GM19438 (cell line): ENCODE measurements at regions not wholly inside any gene's neighbourhood (a gene's known extent, or its start where the extent isn't known, plus 50 kb on each side); places are given as distances from the start of the nearest gene placed in this dataset.
"Not testable (repeated sequence)": the region's sequence is repeated elsewhere in the genome, so short reads cannot be mapped to it uniquely, and the experiment has no call there.

ENCODE experiments used
- ATAC-seq: cut with Tn5 transposase; IDR thresholded peaks from one replicate; pipeline ENCODE4 v1.9.1; 2021; ENCODE audit warnings: low read depth; ENCODE audit not compliant: unreplicated experiment

- no peak for ATAC-seq
These were observed 405.6 kb upstream of the API5 start for GRCh38 chr11:42906226-42906625.

DNA sequence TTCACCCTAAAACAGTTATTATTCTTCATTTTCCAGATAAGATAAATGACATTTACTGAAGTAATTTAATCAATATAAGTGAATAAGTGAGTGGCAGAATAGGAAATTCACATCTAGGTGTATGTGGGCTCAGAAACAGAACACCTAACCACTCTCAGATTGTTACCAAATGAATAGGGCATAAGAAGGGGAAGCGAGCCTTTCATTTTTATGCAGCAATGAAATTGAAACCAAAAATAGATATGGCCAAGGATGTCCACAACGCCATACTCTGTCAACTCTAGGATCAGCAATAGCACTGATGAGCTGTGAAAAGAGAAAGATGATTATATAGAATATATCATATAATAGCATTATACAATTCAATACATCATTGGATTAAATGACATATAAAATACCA is 398.1 kb upstream of the API5 start:
- no peak for ATAC-seq

DNA sequence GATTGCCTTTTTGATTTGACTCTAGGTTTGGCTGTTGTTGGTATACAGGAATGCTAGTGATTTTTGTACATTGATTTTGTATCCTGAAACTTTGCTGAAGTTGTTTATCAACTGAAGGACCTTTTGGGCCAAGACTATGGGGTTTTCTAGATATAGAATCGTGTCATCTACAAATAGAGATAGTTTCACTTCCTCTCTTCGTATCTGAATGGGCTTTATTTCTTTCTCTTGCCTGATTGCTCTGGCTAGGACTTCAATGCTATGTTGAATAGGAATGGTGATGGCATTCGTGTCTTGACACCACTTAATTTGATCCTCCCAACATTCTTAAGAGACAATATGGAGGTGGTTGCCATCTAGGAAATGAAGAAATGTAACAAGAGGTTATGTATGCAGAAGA is 388.1 kb upstream of the API5 start:
- ATAC-seq: no peak

DNA sequence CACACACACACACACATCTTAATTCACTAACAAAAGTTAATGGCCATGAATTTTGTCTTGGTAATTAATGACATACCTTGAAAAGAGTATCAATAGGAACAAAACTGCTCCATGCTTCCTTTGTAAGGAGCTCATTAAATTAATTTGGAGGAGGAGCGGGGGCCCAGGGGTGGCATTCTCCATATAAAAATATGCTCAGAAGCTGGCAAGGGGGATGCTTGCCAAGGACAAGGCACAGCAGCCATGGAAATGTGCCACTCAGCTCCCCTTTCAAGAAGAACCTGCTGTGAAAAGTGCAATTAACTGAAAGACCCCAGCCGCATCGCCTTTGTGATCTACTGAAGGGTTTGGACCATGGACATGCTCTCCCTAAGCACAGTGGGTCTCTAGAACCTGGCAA is 385.9 kb upstream of the API5 start:
- no peak for ATAC-seq

DNA sequence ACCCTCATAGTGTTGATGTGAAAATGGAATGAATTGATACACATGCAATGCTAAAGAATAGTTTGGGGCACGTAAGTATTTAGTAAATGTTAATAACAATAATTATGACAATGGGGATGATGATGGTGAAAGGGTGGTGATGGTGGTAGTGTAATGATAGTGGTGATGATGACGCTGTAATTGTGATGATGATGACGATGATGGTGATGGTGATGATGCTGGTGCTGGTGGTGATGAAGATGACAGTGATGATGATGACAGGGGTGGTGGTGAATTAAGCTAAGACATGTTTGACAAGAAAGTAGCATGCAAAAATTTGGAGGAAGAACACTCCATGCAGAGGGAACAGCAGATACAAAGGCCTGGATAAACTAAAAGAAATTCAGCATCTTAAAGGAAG is 364.4 kb upstream of the API5 start:
- ATAC-seq: no peak

DNA sequence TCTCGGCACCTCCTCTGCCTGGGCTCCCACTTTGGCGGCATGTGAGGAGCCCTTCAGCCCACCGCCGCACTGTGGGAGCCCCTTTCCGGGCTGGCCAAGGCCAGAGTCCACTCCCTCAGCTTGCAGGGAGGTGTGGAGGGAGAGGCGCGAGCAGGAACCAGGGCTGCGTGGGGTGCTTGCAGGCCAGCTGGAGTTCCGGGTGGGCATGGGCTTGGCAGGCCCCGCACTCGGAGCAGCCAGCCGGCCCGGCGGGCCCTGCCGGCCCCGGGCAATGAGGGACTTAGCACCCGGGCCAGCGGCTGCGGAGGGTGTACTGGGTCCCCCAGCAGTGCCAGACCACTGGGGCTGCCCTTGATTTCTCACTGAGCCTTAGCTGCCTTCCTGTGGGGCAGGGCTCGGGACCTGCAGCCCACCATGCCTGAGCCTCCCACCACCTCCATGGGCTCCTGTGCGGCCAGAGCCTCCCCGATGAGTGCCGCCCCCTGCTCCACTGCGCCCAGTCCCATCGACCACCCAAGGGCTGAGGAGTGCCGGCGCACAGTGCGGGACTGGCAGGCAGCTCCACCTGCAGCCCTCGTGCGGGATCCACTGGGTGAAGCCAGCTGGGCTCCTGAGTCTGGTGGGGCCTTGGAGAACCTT is 361.9 kb upstream of the API5 start:
- ATAC-seq: not testable (repeated sequence)

- no peak for ATAC-seq
These were observed 360.5 kb upstream of the API5 start for GRCh38 chr11:42951266-42951665.

- no peak for ATAC-seq
These were observed 354.0 kb upstream of the API5 start for GRCh38 chr11:42957831-42958230.

- no peak for ATAC-seq
These were observed 353.2 kb upstream of the API5 start for GRCh38 chr11:42958635-42959034.

- ATAC-seq: no peak
These were observed 351.2 kb upstream of the API5 start for GRCh38 chr11:42960521-42961088.

- ATAC-seq: no peak
These were observed 344.1 kb upstream of the API5 start for GRCh38 chr11:42967653-42968052.

GRCh38 chr11:42972741-42973140 is 339.1 kb upstream of the API5 start:
- ATAC-seq: no peak

DNA sequence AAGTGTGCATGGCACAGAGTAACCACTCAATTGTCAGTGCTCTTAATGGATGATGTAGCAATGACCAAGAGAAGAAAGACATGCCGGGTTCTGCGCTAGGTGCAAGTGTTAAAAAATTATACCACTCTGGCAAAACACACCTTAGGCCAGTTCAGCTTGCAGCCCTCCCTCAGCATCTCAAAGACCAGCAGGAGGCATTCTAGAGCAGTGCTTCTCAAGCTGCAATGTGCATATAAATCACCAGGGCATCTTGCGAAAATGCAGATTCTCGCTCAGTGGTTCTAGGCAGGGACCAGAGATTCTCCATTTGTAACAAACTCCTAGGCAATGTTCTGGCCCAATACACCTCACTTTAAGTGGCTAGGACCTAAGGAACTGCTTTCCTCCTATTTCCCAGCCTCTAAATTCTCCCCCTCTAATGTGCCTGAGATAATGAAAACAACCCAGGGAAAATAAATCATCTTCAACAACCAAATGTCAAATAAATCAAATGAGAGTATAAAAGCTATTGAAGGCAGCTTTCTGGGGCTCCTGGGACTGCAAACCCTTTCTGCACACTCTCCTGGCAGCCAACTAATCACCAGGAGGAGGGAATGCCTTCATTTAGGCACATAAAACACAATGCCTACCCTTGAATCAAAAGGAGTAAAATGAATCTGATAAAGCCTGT is 337.2 kb upstream of the API5 start:
- no peak for ATAC-seq

DNA sequence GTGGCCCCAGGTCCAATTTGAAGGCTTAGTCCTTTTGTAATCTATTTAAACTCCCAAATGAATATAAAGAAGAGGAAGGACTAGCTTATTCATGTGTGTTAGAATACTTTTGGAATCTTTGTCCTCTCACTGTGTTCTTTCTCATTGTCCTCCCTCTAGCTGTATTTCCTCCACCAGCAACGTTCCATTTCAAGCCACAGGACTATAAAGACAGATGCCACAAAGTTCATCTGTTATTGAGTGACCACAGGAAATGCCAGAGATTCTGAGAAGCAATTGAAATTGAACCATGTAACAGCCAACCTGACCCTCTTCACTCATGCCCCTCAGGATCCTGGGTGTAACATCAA is 336.6 kb upstream of the API5 start:
- no peak for ATAC-seq

DNA sequence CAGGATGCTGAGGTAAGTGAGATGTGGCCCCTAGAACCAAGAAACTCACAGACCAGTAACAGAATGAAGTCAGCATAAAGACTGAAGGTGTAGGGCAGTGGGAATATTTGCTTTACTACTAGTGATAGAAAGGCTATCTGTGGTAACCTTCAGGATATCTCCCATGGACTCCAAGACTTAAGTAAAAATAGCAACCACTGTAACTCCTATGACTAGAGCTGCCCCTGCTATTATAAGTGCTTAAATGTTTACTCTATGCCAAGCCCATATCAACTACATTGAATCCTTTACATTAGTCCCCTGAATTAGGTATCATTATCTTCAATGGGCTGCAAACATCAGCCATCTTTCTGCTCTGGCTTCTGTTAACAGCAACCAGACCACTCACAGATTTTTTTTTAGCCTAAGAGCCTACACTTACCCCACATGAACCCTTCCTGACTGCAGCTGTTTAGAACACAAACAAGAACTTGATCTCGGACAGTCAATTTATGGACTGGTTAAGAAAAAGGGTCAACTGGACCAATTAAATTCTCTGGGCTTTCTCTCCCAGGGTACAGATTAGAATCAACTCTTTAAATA is 335.1 kb upstream of the API5 start:
- ATAC-seq: no peak

DNA sequence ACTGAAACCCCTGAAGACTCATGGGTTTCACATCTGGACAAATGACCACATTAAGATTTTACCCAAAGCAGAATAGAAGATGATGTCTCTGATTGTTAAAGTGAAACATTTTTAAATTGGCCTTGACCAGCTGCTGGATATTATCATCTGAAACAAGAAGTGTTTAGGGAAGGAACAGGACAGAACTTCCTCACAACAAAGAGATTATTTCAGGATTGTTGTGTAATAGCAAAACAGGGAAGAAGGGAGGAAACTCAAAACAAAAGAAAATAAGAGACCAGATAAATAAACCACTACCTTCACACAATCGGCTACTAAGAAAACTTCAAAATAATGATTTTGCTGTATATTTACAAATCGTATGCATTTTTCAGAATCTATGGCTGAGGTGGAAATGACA is 319.2 kb upstream of the API5 start:
- no peak for ATAC-seq

- no peak for ATAC-seq
These were observed 315.1 kb upstream of the API5 start for GRCh38 chr11:42996421-42997307.

DNA sequence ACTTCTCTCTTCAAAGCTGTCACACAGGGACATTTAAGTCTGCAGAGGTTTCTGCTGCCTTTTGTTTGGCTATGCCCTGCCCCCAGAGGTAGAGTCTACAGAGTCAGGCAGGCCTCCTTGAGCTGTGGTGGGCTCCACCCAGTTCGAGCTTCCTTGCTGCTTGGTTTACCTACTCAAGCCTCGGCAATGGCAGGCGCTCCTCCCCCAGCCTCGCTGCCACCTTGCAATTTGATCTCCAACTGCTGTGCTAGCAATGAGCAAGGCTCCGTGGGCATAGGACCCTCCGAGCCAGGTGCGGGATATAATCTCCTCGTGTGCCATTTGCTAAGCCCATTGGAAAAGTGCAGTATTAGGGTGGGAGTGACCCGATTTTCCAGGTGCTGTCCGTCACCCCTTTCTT is 306.9 kb upstream of the API5 start:
- ATAC-seq: not testable (repeated sequence)

- no peak for ATAC-seq
These were observed 301.8 kb upstream of the API5 start for GRCh38 chr11:43010042-43010441.

- no peak for ATAC-seq
These were observed 299.2 kb upstream of the API5 start for GRCh38 chr11:43012606-43013005.

GRCh38 chr11:43021466-43021865 is 290.3 kb upstream of the API5 start:
- no peak for ATAC-seq
